ENCODE measurements at regions not wholly inside any gene's neighbourhood (a gene's known extent, or its start where the extent isn't known, plus 50 kb on each side); places are given as distances from the start of the nearest gene placed in this dataset.

DNA sequence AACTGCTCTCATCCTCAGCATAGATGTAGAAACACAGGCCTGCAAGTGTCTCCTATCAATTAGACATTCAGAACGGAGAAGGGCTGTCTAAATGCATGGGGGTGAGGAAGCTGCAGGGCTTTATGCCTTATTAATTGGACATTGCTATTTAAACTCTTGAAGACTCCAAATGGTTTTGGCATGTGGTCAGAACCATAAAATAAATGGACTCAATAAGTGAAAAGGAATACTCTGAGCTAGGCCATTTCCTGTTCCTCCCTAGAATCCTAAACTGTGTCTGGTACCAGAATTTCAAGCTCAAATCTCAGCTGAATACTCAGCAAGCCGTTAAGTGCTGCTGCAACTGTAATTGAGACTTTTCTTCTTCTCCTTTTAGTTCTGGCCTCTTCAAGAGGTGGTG lies 80.4 kb upstream of the C1orf87 start:
- Histone ChIP-seq H3K4me1 (replicated peaks in 1 of 4; ENCODE audit: control insufficient read depth in 3 of 4, insufficient read depth in 4 of 4, low read length in 3 of 4) (no peaks in the 10 kb centered on the region), H4K20me1 (replicated peaks in 1 of 2; ENCODE audit: control insufficient read depth in 1 of 2, insufficient read depth in 2 of 2, low read length in 2 of 2) (no peaks in the 10 kb centered on the region), H3K27ac (ENCODE audit: low read depth, low read length) (no peak overlapping the region), H2BK20ac (ENCODE audit: low read length) (no peak overlapping the region), H3K9ac (replicated peaks in 1 of 4; ENCODE audit: extremely low read depth in 1 of 4, low read depth in 3 of 4, low read length in 3 of 4) (no peak overlapping the region), H3K27me3 (replicated peaks in 1 of 4; ENCODE audit: control insufficient read depth in 3 of 4, extremely low read depth in 1 of 4, insufficient read depth in 3 of 4, low read length in 3 of 4) (no peaks in the 10 kb centered on the region), H4K91ac (replicated peaks; ENCODE audit: insufficient read length, low read length) (no peak overlapping the region), H2AK5ac (ENCODE audit: low read depth, low read length) (no peak overlapping the region), H3K14ac (ENCODE audit: insufficient read length) (no peak overlapping the region), H2BK12ac (ENCODE audit: low read depth, low read length) (no peak overlapping the region), H3K79me2 (ENCODE audit: control insufficient read depth in 1 of 2, insufficient read depth in 2 of 2, low read length in 2 of 2) (no peaks in the 10 kb centered on the region), H2BK15ac (ENCODE audit: low read length) (no peak overlapping the region), H2AFZ (ENCODE audit: low read length) (no peak overlapping the region), H3K56ac (replicated peaks; ENCODE audit: insufficient read length, low read depth, low read length) (no peak overlapping the region), H3K9me3 (ENCODE audit: insufficient read depth in 2 of 2, low read depth in 1 of 2, low read length in 1 of 2) (no peaks in the 10 kb centered on the region), H2BK5ac (ENCODE audit: low read depth, low read length) (no peak overlapping the region), H3K36me3 (ENCODE audit: control insufficient read depth in 2 of 4, insufficient read depth in 4 of 4, low read length in 3 of 4) (no peaks in the 10 kb centered on the region), H2BK120ac (replicated peaks; ENCODE audit: low read depth, low read length) (no peak overlapping the region), H3K4ac (replicated peaks; ENCODE audit: insufficient read length, low read depth, low read length) (no peak overlapping the region), H3K23ac (ENCODE audit: insufficient read length) (no peak overlapping the region), H4K8ac (ENCODE audit: extremely low read depth, insufficient read depth, low read length) (no peak overlapping the region), H3K4me3 (ENCODE audit: extremely low read depth in 1 of 4, insufficient read depth in 2 of 4, low read depth in 3 of 4, low read length in 4 of 4) (no peak overlapping the region), H3K79me1 (ENCODE audit: low read depth, low read length) (no peaks in the 10 kb centered on the region), H3K18ac (ENCODE audit: extremely low read depth, low read length) (no peak overlapping the region), H4K5ac (ENCODE audit: insufficient read length, low read depth, low read length) (no peak overlapping the region), H3K4me2 (ENCODE audit: insufficient read depth in 1 of 2, low read depth in 2 of 2, low read length in 2 of 2) (no peak overlapping the region), H3K23me2 (ENCODE audit: low read depth, low read length) (no peaks in the 10 kb centered on the region)
- DNase-seq (ENCODE audit: low read depth in 1 of 2, low spot score in 2 of 2) (no peak), FAIRE-seq (no peak)
- 97% methylated on average over 2 of the region's 2 CpGs; no CpG with 5 or more reads in 1 of the 2 experiments for WGBS, 2 experiments (ENCODE audit: extremely low coverage in 1 of 2, insufficient coverage in 1 of 2, insufficient read length in 1 of 2, insufficient replicate concordance in 2 of 2, low coverage in 1 of 2, low lambda C conversion rate in 2 of 2, missing lambda C conversion rate in 1 of 2)
- POLR2A ChIA-PET (ENCODE audit: partially characterized antibody), result no interaction called here
- CTCF ChIA-PET (ENCODE audit: partially characterized antibody), result interaction anchor here (0.7 to 0.8 kb wide), 2 partner anchors 10 to 11 kb away, joined by 3 to 4 read pairs; no protein-coding TSS in a partner anchor
- no peak for TF ChIP-seq FOSL1 (IDR thresholded peaks at IDR 0.05; ENCODE audit: insufficient read depth, low read depth, low read length)
